H9 (cell line): ENCODE measurements at regions not wholly inside any gene's neighbourhood (a gene's known extent, or its start where the extent isn't known, plus 50 kb on each side); places are given as distances from the start of the nearest gene placed in this dataset.

Experiments used
- DNase-seq: peaks from one replicate; pipeline ENCODE4 v3.0.0-alpha.2; 2017
- H2AFZ ChIP-seq: one replicate; pipeline ENCODE4 v1.6.1; 2013; ENCODE audit warnings: mild to moderate bottlenecking, low read length, control low read depth, moderate library complexity
- H2AK5ac ChIP-seq: 2 replicates; pipeline ENCODE4 v1.6.1; 2013; ENCODE audit warnings: low read length, control low read depth, mixed read lengths; ENCODE audit not compliant: insufficient read length
- H2BK120ac ChIP-seq: one replicate; pipeline ENCODE4 v1.6.1; 2013; ENCODE audit warnings: low read depth, mild to moderate bottlenecking, low read length, control low read depth, inconsistent platforms; ENCODE audit not compliant: poor library complexity, severe bottlenecking
- H2BK12ac ChIP-seq: 2 replicates; pipeline ENCODE4 v1.6.1; 2013; ENCODE audit warnings: low read length, control low read depth, mixed read lengths, low read depth; ENCODE audit not compliant: insufficient read length
- H2BK15ac ChIP-seq: 2 replicates; pipeline ENCODE4 v1.6.1; 2013; ENCODE audit warnings: low read depth, low read length, control low read depth
- H2BK20ac ChIP-seq: one replicate; pipeline ENCODE4 v1.6.1; 2013; ENCODE audit warnings: low read depth, mild to moderate bottlenecking, low read length, control low read depth, inconsistent platforms; ENCODE audit not compliant: poor library complexity, severe bottlenecking
- H2BK5ac ChIP-seq: 2 replicates; pipeline ENCODE4 v1.6.1; 2013; ENCODE audit warnings: low read length, control low read depth, mixed read lengths; ENCODE audit not compliant: insufficient read length
- H3K14ac ChIP-seq: 2 replicates; pipeline ENCODE4 v1.6.1; 2013; ENCODE audit warnings: low read length, control low read depth; ENCODE audit not compliant: insufficient read depth
- H3K18ac ChIP-seq: 2 replicates; pipeline ENCODE4 v1.6.1; 2013; ENCODE audit warnings: low read depth, mild to moderate bottlenecking, mixed read lengths, low read length, control low read depth; ENCODE audit not compliant: insufficient read length
- H3K23ac ChIP-seq: 2 replicates; pipeline ENCODE4 v1.6.1; 2013; ENCODE audit warnings: low read length, control low read depth, mixed read lengths, low read depth; ENCODE audit not compliant: insufficient read length
- H3K23me2 ChIP-seq: 2 replicates; pipeline ENCODE4 v1.6.1; 2013; ENCODE audit warnings: low read depth, mild to moderate bottlenecking, mixed read lengths, low read length, control low read depth; ENCODE audit not compliant: insufficient read length, poor library complexity, severe bottlenecking
- H3K27ac ChIP-seq: 2 replicates; pipeline ENCODE4 v1.5.1; 2013; ENCODE audit warnings: low read length, control low read depth, mixed read lengths, low read depth; ENCODE audit not compliant: insufficient read length
- H3K27me3 ChIP-seq: 2 replicates; pipeline ENCODE4 v1.6.1; 2013; ENCODE audit warnings: low read length, control low read depth, inconsistent platforms; ENCODE audit not compliant: insufficient read depth
- H3K4ac ChIP-seq: 2 replicates; pipeline ENCODE4 v1.6.1; 2013; ENCODE audit warnings: low read depth, mild to moderate bottlenecking, control low read depth, inconsistent platforms, low read length, moderate library complexity
- H3K4me1 ChIP-seq: 2 replicates; pipeline ENCODE4 v1.6.1; 2013; ENCODE audit warnings: low read length, control low read depth, inconsistent platforms; ENCODE audit not compliant: insufficient read depth
- H3K4me2 ChIP-seq: 2 replicates; pipeline ENCODE4 v1.6.1; 2013; ENCODE audit warnings: low read length, control low read depth, mixed read lengths; ENCODE audit not compliant: insufficient read length, insufficient read depth
- H3K56ac ChIP-seq: 2 replicates; pipeline ENCODE4 v1.6.1; 2013; ENCODE audit warnings: low read depth, mild to moderate bottlenecking, mixed read lengths, low read length, control low read depth; ENCODE audit not compliant: insufficient read length
- H3K79me1 ChIP-seq: 2 replicates; pipeline ENCODE4 v1.6.1; 2013; ENCODE audit warnings: low read depth, mild to moderate bottlenecking, moderate library complexity, low read length, control low read depth, inconsistent platforms; ENCODE audit not compliant: insufficient read depth, poor library complexity, severe bottlenecking
- H3K79me2 ChIP-seq: 2 replicates; pipeline ENCODE4 v1.6.1; 2013; ENCODE audit warnings: low read length, control low read depth, inconsistent platforms; ENCODE audit not compliant: insufficient read depth
- H3K9ac ChIP-seq: 2 replicates; pipeline ENCODE4 v1.6.1; 2013; ENCODE audit warnings: low read length, control low read depth, mixed read lengths; ENCODE audit not compliant: insufficient read length; ENCODE audit errors: extremely low read depth
- H3K9me3 ChIP-seq: one replicate; pipeline ENCODE4 v1.6.1; 2013; ENCODE audit warnings: low read depth, low read length, inconsistent platforms; ENCODE audit not compliant: control insufficient read depth
- H3T11ph ChIP-seq: one replicate; pipeline ENCODE4 v1.6.1; 2013; ENCODE audit warnings: mild to moderate bottlenecking, low read length, control low read depth, inconsistent platforms
- H4K20me1 ChIP-seq: one replicate; pipeline ENCODE4 v1.6.1; 2013; ENCODE audit not compliant: control insufficient read depth, insufficient read length, insufficient read depth
- H4K5ac ChIP-seq: 2 replicates; pipeline ENCODE4 v1.6.1; 2013; ENCODE audit warnings: low read depth, mild to moderate bottlenecking, mixed read lengths, low read length, control low read depth; ENCODE audit not compliant: insufficient read length
- H4K8ac ChIP-seq: replicated peaks from 2 replicates; pipeline ENCODE4 v1.6.1; 2013; ENCODE audit warnings: low read length, control low read depth, mixed read lengths, low read depth; ENCODE audit not compliant: insufficient read length
- H4K91ac ChIP-seq: 2 replicates; pipeline ENCODE4 v1.6.1; 2013; ENCODE audit warnings: low read depth, mild to moderate bottlenecking, moderate library complexity, mixed read lengths, low read length, control low read depth; ENCODE audit not compliant: insufficient read length
- H3K27ac Mint-ChIP-seq, 3 experiments: 2 replicates in 2 of 3; 3 replicates in 1 of 3; pipeline ENCODE4 v1.8.0; 2020 to 2021; ENCODE audit warnings: mixed read lengths in 3 of 3, mild to moderate bottlenecking in 1 of 3, moderate library complexity in 1 of 3
- H3K27me3 Mint-ChIP-seq: 2 replicates; pipeline ENCODE4 v1.8.0; 2021; ENCODE audit warnings: low read depth, mild to moderate bottlenecking, moderate library complexity, mixed read lengths
- H3K36me3 Mint-ChIP-seq, 3 experiments: 2 replicates in 2 of 3; 3 replicates in 1 of 3; pipeline ENCODE4 v1.8.0; 2020 to 2021; ENCODE audit warnings: low read depth in 3 of 3, mixed read lengths in 3 of 3; ENCODE audit not compliant: insufficient read depth in 1 of 3
- H3K4me1 Mint-ChIP-seq, 2 experiments: 2 replicates each; pipeline ENCODE4 v1.8.0; 2020; ENCODE audit warnings: mixed read lengths in 2 of 2
- H3K4me3 Mint-ChIP-seq, 2 experiments: 2 replicates in 1 of 2; 3 replicates in 1 of 2; pipeline ENCODE4 v1.8.0; 2020 to 2021; ENCODE audit warnings: mild to moderate bottlenecking in 2 of 2, mixed read lengths in 2 of 2, moderate library complexity in 1 of 2
- H3K9me3 Mint-ChIP-seq, 2 experiments: 2 replicates in 1 of 2; 3 replicates in 1 of 2; pipeline ENCODE4 v1.8.0; 2020; ENCODE audit warnings: mild to moderate bottlenecking in 2 of 2, mixed read lengths in 2 of 2, moderate library complexity in 1 of 2
- CTCF ChIP-seq: fragments of 200-600 bp; sonication (generic); conservative IDR thresholded peaks from 3 replicates; pipeline ENCODE4 v1.8.0; 2021; ENCODE audit warnings: antibody characterized with exemption, mild to moderate bottlenecking
- WGBS: extraction: QIAGEN DNeasy Blood & Tissue Kit; methylation state at CpG from one replicate; pipeline ENCODE4 v1.1.7; 2013; ENCODE audit warnings: missing lambda C conversion rate, low lambda C conversion rate, mixed read lengths; ENCODE audit not compliant: insufficient read length; ENCODE audit errors: extremely low coverage; 5-methylcytosine and 5-hydroxymethylcytosine counted together

- peaks cover 2% of the 10 kb centered on the region for H3K27me3 Mint-ChIP-seq
- no peak overlapping the region for H2BK12ac ChIP-seq
- no peak overlapping the region for H2BK5ac ChIP-seq
- no peak overlapping the region for H3K4me2 ChIP-seq
- no peak overlapping the region for H4K5ac ChIP-seq
- H3K27ac ChIP-seq, result no peak overlapping the region
- H2BK120ac ChIP-seq, result no peak overlapping the region
- H3K79me2 ChIP-seq, result no peaks in the 10 kb centered on the region
- no peaks in the 10 kb centered on the region for H3K36me3 Mint-ChIP-seq
- WGBS, result no CpG with 5 or more reads among the region's 4 CpGs
- no peaks in the 10 kb centered on the region for H3K27me3 ChIP-seq
- H3K79me1 ChIP-seq, result no peaks in the 10 kb centered on the region
- no peaks in the 10 kb centered on the region for H3K23me2 ChIP-seq
- no peak overlapping the region for H3T11ph ChIP-seq
- peak; percentile 14 for DNase-seq
- no peak overlapping the region for H4K91ac ChIP-seq
- no peak for TF ChIP-seq CTCF
- H3K18ac ChIP-seq, result no peak overlapping the region
- no peak overlapping the region for H2AFZ ChIP-seq
- no peak overlapping the region; the same call in 1 of the 2 replicates for H3K14ac ChIP-seq
- H3K9me3 ChIP-seq, result no peaks in the 10 kb centered on the region
- no peaks in the 10 kb centered on the region for H4K20me1 ChIP-seq
- H3K23ac ChIP-seq, result no peak overlapping the region
- H3K4me1 ChIP-seq, result no peaks in the 10 kb centered on the region
- no peak overlapping the region for H2AK5ac ChIP-seq
- H4K8ac ChIP-seq, result no peak overlapping the region
- no peak overlapping the region for H3K4ac ChIP-seq
- H2BK20ac ChIP-seq, result no peak overlapping the region
- H3K4me3 Mint-ChIP-seq, result no peak overlapping the region
- no peak overlapping the region for H2BK15ac ChIP-seq
- no peak overlapping the region for H3K56ac ChIP-seq
- no peaks in the 10 kb centered on the region for H3K9me3 Mint-ChIP-seq
- no peak overlapping the region for H3K9ac ChIP-seq
- no peak overlapping the region for H3K27ac Mint-ChIP-seq
- no peaks in the 10 kb centered on the region for H3K4me1 Mint-ChIP-seq
Observed at GRCh38 chr14:76289276-76289675, 86.7 kb upstream of the ESRRB start.
